ENCODE measurements at regions not wholly inside any gene's neighbourhood (a gene's known extent, or its start where the extent isn't known, plus 50 kb on each side); places are given as distances from the start of the nearest gene placed in this dataset.
"Not testable (repeated sequence)": the region's sequence is repeated elsewhere in the genome, so short reads cannot be mapped to it uniquely, and the experiment has no call there.

DNA sequence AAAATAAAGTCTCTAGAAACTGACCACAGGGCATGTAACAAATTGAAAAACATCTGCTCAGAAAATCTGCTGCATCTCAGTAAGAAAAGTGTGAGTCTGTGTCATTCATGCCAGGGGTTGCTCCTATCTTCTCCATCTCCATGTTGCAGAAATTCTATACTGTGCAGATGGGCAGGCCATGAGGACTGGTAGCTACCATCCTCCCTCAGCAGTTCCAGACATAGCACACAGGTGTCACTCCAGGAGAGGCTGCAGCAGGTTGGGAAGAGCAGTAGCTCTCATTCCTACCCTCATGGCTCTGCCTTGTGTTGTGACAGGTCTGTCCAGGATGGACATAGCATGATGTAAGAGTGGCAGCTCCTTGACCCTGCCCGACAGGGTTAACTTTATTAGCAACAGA, 173.4 kb downstream of the NDUFS4 start:
- DNase-seq, result peak; percentile 6

DNA sequence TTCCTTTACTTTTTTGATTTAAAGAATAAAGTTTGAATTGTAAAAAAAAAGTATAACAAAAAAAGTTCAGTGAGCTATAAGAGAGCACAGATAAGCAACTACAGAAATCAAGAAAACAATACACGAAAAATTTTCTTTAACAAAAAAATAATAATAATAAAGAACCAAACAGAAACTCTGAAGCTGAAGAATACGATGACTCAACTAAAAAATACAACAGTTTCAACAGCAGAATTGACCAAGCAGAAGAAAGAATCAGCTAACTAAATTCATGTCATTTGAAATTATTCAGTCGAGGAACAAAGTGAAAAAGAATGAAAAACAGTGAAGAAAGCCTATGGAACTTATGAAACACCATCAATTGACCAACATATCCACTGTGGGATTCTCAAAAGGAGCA, 177.7 kb downstream of the NDUFS4 start:
- no peak for DNase-seq

DNA sequence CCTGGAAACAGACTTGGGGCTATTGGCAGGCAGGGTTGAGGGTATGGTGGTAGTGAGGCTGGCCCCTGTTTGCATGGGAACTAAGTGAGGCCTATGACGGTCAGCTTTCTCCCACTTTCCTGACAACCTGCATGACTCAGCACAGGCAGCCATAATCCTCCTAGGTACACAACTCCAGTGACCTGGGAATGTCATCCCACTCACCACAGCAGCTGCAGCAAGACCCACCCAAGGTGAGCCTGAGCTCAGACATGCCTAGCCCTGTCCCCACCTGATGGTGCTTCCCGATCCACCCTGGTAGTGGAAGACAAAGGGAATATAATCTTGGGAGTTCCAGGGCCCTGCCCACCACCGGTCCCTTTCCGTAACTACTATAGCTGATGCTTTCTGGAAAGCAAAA, 178.7 kb downstream of the NDUFS4 start:
- no peak for DNase-seq

DNA sequence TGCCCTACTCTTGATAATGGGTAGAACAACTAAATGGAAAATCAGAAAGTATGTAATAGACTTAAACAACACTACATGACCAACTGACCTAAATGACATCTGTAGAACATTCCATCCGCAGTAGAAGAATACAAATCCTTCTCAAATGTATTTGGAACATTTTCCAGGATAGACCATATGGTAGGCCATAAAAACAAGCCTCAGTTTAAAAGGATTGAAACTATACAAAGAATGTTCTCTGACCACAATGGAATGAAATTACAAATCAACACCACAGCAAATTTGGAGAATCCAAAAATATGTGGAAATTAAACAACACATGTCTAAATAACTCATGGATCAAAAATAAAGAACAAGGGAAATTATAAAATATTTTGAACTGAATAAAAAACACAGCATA, 189.2 kb downstream of the NDUFS4 start:
- DNase-seq, result no peak

DNA sequence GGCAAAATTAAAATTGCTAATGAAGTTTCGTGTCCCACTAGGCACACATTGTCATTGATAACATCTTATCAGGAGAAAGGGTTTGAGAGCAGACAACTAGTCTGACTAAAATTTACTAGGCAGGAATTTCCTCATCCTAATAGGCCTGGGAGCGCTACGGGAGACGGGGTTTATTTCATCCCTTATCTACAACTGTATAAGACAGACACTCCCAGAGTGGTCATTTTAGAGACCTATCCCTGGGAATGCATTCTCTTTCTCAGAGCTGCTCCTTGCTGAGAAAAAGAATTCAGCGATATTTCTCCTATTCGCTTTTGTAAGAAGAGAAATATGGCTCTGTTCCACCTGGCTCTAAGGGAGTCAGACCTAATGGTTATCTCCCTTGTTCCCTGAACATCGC, 191.8 kb downstream of the NDUFS4 start:
- not testable (repeated sequence) for DNase-seq

DNA sequence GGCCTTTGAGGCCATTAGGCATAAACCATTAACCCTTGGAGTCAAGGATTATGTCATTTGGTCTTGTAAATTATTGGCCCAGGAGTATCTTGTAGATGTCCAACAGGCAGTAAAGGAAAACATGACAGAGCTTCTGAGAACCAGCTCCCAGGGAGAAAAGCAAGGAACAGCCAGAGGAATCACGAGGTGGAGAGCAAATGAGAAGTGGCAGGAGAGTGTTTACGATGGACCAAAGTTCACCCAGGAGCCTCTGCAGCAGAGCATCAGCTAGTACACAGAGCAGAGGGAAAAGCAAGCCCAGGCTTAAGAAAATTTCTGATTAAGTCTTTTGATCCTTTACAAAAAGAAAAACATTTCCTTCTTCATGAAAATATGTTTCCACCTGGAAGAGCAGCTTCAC, 206.2 kb downstream of the NDUFS4 start:
- no peak for DNase-seq

DNA sequence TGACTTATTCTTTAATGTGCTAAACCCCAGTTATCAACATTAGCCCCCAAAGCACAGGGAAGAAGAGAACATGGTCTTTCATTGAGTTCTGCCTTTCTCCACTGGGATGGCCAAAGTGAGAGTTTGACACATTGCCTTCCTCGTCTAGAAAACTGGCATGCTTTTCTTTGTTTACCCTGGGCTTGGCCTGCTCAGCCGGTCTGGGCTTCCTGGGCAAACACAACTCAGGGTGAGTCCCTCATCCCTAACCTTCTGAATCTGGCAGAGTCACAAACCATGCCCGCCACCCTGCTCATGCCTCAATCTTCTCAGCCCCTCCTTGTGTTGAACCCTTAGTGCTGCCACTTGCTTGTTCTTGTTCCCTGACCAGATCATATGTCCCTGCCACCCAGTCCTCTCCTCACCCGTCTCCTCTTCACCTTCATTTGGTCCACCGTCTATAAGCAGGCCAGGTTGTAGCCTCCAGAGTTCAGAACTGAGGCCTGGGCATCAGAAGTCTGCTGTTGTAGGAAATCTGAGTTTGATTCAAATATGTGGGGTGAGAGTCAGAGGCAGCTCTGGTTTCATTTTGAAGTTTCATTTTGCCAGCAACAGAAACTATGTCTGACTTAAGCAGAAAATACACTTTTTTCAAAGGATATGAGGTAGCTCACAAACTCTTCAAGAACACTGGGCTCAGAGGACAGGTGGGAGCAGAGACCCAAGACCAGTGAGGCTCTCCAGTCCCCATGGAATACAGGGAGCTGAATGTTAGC, 217.6 kb downstream of the NDUFS4 start:
- peak; percentile 22 for DNase-seq

DNA sequence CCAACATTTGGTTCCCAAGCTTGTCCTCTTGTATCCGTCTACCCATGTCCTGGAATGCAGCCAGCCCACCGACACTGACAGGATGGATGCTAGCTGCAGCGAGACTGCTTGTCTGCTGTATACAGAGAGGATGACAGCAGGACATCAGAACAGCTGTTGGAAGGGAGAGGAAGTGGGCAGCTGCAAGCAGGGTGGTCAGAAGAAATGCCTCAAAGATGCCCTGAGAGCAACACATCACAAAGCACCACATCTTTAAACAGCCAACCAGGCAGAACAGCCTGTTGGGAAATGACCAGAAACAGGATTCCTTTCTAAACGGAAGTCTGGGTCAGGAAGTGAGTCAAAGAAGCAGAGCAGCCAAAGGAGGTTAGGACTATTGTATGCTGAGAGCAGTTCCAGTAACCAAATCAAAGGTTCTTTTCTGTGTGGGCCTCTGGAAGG, 219.1 kb downstream of the NDUFS4 start:
- peak; percentile 48 for DNase-seq

DNA sequence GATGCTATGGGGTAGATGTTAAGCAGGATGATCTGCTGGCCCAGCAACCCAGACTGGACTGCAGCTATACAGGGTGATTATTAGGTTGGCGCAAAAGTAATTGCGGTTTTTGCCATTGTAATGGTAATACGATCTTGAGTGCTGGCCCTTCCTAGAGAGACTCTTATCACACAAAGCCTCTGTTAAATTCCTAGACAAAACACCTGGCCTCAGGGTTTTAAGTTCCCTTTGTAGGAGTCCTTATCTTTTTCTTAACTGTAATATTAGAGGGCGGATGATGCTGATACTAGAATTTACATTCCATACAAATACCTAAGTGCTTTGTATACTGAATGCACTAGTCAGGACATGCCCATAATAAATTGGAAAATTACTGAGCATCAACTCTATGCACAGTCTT, 222.2 kb downstream of the NDUFS4 start:
- DNase-seq, result peak; percentile 11

DNA sequence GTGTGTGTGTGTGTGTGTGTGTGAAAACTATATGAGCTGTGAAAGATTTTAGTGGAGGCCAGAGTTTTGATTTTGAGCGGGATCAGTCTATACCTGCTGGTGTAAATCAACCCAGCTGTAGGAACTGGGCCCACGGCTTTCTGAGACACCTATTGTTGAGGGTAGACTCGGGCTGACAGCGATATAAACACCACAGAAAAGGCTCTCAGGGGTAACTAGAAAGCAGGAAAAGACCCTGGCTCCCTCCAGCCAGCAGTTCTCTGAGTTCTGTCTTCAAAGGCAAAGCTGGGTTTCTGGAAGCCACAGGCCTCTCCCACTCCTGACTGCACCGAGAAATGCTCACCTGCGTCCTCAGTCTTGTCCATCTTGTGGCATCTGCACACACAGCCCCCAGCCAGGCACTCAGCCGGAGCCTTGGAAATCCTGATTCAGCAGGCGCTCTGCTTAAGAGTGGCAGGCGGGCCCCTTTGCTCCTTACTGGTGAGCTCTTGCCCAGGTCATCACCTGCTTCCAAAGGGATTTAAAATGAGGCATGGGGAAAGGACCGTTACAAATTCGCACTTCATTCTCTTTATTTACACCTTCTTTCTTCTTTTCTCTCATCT, 223.3 kb downstream of the NDUFS4 start:
- no peak for DNase-seq

DNA sequence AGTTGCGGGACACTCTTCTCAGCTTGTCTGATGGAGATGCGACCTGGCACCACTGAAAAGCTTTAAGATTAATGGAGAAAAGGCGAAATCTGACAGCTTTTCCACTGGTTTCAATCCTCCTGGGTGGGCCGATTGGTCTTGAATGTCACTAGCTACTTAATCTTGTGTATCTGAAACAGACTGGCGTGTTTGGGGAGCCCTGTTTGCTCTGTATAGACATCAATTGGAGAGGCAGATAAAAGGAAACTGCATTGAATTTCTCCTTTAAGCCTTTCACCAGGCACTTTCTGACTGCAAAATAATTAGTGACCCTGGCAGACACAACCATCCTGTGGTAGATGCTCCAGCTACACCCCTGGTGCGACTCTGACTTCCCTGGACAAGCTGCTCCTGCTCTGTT, 224.2 kb downstream of the NDUFS4 start:
- no peak for DNase-seq

DNA sequence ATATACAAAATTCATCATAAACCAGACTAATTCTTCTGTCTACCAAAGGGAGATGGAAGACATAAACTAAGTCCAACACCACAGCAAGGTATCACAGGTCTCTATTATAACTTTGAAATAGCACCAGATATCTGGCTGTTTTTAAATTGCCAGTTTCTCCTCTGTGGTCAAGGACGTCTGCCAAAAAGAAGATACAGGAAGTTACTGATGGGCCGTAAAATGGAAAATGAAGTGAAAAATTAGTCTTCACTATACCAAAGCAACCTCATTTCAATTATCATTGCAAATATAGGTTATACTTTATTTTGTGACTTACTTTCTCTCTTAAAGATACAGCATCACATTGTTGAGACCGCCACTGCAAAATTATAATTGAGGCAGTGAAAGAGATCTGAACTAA, 225.5 kb downstream of the NDUFS4 start:
- DNase-seq, result no peak

DNA sequence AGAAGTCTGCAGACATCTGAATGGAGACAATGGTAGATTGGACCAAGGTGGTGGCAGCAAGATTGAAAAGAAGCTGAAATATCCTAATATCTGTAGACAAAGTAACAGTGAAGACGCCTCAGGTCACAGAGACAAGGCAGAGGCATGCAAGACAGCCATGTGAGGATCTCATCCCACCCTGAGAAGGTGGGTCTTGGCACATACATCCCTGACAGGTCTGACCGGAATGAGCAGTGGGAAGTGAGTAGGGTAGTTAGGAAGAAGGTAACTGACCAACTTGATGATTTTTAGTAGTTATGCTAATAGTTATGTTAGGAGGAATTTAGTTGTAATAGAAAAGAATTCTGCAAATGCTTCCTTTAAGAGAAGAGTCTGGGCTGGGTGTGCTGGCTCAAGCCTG, 229.6 kb downstream of the NDUFS4 start:
- no peak for DNase-seq

DNA sequence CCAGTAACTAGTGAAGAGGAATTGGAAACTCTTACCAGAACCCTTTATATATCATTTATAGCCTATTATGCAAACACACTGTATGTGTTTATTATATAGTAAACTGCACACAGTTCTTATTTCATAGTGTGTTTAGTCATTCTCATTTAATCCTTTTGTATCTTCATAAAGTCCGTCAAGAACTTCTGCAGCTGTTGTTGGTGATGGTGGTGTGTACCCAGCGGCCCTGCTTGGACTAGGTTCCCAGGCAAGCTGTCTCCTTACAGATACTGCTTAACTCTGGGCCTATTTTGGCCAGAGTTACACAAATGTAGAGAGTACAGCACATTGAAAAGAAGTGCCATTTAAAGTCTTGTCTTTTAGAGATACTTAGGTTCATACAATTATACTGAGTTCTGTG, 231.9 kb downstream of the NDUFS4 start:
- no peak for DNase-seq

DNA sequence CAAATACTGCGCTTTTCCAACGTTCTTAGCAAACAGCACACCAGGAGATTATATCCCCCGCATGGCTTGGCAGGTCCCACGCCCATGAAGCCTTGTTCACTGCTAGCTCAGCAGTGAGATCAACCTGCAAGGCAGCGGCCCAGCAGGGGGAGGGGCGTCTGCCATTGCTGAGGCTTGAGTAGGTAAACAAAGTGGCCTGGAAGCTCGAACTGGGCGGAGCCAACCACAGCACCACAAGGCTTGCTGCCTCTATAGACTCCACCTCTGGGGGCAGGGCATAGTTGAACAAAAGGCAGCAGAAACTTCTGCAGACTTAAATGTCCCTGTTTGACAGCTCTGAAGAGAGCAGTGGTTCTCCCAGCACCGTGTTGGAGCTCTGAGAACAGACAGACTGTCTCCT, 239.2 kb downstream of the NDUFS4 start:
- peak; percentile 3 for DNase-seq

DNA sequence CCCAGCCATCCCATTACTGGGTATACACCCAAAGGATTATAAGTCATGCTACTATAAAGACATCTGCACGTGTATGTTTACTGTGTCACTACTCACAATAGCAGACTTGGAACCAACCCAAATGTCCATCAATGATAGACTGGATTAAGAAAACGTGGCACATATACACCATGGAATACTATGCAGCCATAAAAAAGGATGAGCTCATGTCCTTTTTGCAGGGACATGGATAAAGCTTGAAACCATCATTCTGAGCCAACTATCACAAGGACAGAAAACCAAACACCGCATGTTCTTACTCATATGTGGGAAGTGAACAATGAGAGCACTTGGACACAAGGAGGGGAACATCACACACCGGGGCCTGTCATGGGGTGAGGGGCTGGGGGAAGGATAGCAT, 248.0 kb downstream of the NDUFS4 start:
- DNase-seq, result not testable (repeated sequence)

DNA sequence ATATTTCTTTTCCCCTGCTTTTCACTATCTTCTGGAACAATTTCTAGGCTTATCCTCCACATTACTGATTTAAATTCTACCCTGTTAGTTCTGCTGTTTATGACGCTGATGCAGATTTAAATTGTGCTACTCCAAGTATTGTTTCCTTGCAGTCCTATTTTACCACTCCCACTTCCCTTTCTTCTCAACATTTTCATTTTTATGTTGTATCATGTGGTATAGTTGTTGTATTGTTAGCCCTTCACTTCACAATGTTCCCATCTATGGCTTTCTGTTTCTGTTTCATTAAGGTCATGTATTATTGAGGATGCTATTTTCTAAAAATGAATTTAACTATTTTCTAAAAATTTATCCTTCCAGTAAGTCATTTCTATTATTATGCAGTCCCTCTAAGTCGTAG, 254.4 kb downstream of the NDUFS4 start:
- DNase-seq, result no peak

DNA sequence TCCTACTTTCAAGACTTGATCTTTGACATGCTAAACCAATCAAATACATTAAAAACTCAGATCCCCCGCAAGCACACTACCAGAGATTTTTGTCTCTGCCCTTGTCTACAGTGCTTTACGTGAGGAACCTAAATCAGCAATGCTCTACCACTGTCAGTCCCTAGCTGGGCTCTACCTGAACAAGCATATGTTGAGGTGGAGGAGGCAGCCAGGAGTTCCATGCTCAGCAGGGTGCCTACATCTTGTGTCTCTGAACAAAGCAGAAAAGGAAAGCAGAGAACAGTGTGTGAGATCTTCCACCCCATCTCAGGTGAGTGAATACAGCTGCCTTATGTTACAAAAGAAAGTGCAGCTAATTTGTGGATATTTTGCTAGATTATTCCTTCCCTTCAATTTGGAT, 255.0 kb downstream of the NDUFS4 start:
- no peak for DNase-seq

DNA sequence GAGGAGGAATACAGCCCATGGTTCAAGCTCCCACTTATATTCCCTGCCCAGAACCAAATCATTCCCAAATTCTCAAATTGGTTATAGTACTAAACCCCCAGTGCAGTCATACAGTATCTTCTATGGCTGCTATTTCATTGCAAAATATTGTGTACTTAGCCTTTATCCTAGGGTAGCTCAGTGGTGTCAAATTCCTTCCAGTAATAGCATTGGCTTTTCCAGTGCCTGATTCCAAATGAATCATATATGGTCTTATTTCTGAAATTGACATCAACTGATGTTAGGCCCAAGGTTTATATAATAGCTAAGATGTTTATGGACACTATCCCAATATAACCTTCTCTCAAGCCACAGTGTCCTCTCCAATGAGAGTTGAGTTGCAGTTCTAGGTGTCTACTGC, 256.7 kb downstream of the NDUFS4 start:
- DNase-seq, result no peak

DNA sequence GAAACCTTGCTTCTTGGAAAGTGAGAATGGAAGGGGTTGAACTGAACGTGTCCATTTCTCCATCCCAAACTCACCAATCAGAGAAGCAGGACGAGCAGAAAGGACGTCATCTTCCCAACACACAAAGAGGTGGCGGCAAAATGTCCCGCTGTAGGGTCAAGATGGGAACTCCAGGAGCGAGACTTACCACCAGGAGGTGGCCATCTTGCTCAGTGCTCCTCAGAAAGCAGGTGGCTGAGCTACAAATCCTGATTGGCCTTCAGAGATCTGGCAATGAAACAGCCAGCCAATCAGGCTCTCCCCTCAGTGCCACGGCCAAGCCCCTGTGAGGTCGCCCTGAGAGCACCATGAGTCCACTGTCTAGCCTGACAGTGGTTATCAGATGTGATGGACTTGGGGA, 259.0 kb downstream of the NDUFS4 start:
- DNase-seq, result no peak

DNA sequence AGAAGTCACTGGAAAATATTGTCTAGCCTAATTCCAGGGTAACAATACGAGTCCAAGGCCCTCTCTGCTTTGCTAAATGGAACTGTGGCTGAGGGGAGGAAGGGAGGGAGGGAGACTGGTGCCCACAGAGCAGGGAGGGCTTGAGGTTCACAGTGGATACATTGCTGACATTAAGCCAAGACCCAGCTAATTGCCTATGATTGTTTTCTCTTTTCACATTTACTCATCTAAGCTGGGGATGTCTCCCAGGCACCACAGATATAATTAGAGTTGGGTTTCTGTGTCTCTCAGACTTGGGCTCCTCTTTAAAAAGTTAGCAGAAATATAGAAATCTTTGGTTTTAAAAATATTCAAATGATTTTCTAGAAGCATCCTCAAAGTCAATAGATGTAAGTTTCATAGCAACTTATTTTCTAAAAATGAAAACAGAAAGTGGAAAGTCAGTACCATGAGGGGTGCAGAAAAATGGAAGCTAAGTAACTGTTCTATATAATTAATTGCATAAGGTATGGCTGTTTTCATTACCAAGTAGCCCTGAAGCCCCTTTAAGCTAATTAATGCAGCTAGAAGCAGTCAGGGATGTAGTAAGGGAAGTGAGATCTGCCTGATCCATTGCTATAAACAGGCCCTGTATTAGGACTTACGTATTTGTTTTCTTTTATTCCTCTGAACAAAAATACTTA, 259.8 kb downstream of the NDUFS4 start:
- no peak for DNase-seq

DNA sequence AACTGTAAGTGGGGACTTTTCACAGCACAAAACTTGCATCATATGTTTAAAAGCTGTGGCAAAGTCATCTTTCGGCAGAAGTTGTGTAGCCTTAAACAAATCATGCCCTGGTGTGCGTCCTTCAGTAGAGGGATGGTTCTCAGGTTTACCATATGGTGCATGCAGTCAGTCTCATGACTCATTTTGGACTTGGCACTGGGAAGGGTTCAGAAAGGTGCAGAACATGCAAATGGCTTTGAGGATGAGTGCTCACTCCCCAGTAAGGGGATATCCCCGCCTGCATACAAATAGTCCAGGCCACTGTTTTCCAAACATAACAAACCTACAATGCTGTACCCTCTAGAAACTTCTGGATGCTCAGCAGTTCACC, 260.3 kb downstream of the NDUFS4 start:
- no peak for DNase-seq

DNA sequence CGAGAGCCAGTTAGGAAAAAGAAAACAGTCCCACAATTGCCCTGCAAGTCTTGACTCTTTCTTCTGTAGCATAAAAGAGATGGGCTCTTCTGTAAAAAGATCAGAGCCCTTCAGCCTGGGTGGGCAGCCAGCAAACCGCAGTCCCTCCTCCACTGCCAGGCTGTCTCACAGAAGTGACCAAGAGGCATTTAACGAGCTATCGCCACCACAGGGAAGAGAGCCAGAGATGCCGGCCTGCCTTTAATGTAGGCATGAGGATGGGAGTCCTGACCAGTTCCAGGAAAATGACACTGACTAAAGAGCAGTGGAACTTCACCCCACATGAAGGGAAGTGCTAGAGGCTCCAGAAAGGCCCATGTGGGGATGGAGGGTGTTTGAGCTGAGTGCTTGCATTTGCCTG, 264.6 kb downstream of the NDUFS4 start:
- peak; percentile 2 for DNase-seq

DNA sequence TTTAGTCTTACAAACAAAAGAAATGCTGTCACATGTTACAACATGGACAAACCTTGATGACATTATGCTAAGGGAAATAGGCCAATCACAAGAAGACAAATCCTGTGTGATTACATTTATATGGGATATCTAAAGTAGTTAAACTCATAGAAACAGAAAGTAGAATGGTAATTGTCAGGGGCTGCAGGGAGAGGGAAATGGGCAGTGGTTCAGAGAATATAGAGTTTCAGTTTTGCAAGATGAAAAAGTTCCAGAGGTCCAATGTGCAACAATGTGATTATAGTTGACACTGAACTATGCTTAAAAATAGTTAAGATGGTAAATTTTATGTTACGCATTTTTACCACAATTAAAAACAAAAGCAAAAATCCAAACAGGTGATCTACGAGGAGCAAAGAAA, 265.5 kb downstream of the NDUFS4 start:
- DNase-seq, result no peak

DNA sequence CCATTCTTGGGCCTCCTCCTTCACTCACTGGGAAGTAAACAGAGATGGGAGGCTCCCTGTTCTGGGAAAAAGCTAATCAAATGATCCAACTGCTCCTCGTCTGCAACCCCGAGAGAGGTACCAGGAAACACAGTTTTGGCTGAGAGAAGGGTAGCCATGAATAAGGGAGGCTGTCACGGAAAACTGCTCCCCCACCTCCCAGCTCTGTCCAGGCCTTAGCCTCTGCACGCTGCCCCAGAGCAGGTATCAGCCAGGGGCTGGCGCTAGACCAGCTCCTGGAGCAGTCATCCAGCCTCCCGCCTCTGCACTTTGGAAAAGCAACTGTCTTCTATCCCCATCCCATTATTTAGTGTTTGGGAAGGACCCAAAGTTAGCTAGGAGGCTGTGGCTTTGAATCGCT, 266.1 kb downstream of the NDUFS4 start:
- no peak for DNase-seq

All from NCI-H2029 (cell line).